ENCODE measurements at regions not wholly inside any gene's neighbourhood (a gene's known extent, or its start where the extent isn't known, plus 50 kb on each side); places are given as distances from the start of the nearest gene placed in this dataset.

- FAIRE-seq = no peak
Observed at GRCh38 chr9:16930578-16930977, 60.1 kb upstream of the BNC2 start.

DNA sequence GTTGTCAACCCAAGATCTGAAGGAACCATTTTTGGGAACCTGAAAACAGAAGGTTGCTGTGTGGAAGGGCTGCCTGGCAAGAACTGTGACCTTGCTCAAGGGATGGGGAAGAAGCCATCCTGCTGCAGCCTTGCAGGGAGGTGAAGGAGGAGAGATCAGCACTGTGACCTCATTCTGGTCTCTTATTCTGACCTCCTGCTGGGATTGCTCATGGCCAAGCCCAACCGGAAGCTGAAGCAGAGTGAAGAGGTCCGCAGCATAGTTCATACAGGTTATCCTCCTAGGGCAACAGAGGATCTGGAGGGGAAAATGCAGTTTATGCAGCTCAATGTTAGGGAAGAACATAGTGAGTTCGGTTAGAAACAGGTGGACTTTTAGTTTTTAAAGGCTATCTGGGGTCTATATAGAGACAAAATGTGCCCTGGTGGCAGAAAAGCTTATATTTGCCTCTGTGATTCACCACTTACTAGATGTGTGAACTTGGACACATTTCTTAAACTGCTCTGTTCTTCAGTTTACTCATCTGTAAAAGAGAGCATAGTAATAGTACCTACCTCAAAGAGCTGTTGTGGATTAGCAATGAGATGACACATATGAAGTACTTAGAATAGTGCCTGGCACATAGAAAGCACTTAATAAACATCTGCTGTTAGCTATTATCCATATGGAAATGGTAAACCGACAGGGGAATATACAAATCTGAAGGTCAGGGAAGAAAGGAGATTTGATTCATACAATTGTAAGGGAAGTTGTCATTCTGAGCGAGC, 57.9 kb upstream of the BNC2 start:
- no peak for FAIRE-seq

- no peak for FAIRE-seq
Observed at GRCh38 chr9:16925426-16925825, 55.0 kb upstream of the BNC2 start.

DNA sequence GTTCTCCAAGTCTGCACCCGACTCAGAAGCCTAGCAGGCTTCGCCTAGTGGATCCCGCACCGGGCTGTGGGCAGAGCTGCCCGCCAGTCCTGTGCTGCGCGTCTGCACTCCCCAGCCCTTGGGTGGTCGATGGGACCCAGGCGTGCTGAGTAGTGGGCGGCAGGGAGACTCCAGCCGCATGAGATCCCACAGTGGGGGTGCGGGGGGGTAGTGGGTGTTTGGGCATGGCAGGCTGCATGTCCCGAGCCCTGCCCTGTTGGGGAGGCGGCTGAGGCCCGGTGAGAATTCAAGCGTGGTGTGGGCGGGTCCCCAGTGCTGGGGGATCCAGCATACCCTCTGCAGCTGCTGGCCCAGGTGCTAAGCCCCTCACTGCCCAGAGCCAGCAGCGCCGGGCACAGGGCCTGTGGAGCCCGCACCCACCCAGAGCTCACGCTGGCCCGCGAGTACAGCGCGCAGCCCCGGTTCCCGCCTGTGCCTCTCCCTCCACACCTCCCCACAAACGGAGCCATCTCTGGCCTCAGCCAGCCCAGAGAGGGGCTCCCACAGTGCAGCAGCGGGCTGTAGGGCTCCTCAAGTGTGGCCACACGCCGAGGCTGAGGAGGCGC, 53.9 kb upstream of the BNC2 start:
- FAIRE-seq = no peak

GRCh38 chr9:16921855-16922254, 51.4 kb upstream of the BNC2 start:
- FAIRE-seq = no peak

Measured in G401.6 (cell line).